ENCODE measurements at regions not wholly inside any gene's neighbourhood (a gene's known extent, or its start where the extent isn't known, plus 50 kb on each side); places are given as distances from the start of the nearest gene placed in this dataset.

GRCh38 chr4:126790633-126791032 lies 842.1 kb upstream of the INTU start:
- TF ChIP-seq ARNT (IDR thresholded peaks at IDR 0.05) (no peak), CC2D1A (CRISPR knock-in tag; IDR thresholded peaks at IDR 0.05) (no peak), CTCF (CRISPR knock-in tag; IDR thresholded peaks at IDR 0.05) (no peak), IRX3 (CRISPR knock-in tag; IDR thresholded peaks at IDR 0.05; ENCODE audit: borderline replicate concordance, low read depth) (no peak), SRF (IDR thresholded peaks at IDR 0.05; ENCODE audit: low read depth, low read length) (no peak), HMGXB4 (CRISPR knock-in tag; IDR thresholded peaks at IDR 0.05; ENCODE audit: borderline replicate concordance in 1 of 2, low read depth in 1 of 2) (no peak), POLR2A (IDR thresholded peaks at IDR 0.05; ENCODE audit: insufficient read depth in 1 of 2, low read depth in 2 of 2, low read length in 2 of 2) (no peak), ZFP1 (CRISPR knock-in tag; IDR thresholded peaks at IDR 0.05) (no peak), CENPBD1 (CRISPR knock-in tag; IDR thresholded peaks at IDR 0.05; ENCODE audit: borderline replicate concordance, low read depth) (no peak)
